ENCODE measurements at regions not wholly inside any gene's neighbourhood (a gene's known extent, or its start where the extent isn't known, plus 50 kb on each side); places are given as distances from the start of the nearest gene placed in this dataset.

DNA sequence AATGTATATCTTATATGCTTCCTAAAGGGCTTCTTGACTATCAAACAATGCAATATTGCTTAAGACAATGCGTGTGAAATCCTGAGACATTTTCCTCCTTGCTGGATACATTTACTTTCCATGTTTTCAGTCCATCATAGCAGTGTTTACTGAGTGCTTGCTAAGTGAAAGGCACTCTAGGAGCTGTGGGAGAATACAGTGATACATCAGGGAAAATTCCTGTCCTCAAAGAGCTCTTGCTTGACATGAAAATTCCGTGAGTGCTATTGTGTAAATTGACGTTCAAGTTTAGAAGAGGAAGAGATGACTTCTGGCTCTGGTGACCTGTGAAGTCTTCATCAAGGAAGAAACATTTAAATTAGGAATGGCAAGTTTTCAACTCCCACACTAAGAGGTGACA is 449.4 kb upstream of the SOX11 start:
- no peak overlapping the region for H3K4me3 ChIP-seq
- no peaks in the 10 kb centered on the region for H3K9me3 ChIP-seq
- H3K36me3 ChIP-seq = no peaks in the 10 kb centered on the region
- H3K4me1 ChIP-seq = no peaks in the 10 kb centered on the region
- no peaks in the 10 kb centered on the region for H3K27me3 ChIP-seq
- DNase-seq (no peak), ATAC-seq (no peak)
- TF ChIP-seq CTCF (IDR thresholded peaks at IDR 0.05) = no peak
- intact Hi-C loops (cut with DNase I) = no loop called here
- H3K27ac ChIP-seq = no peak overlapping the region

- no peak for ATAC-seq
Observed at GRCh38 chr2:5250482-5250881, 441.7 kb upstream of the SOX11 start.

GRCh38 chr2:5253263-5253662 is 438.9 kb upstream of the SOX11 start:
- no peak for DNase-seq
- Histone ChIP-seq H3K9me3 (no peaks in the 10 kb centered on the region), H3K27ac (no peak overlapping the region), H3K4me1 (no peaks in the 10 kb centered on the region), H3K4me3 (no peak overlapping the region), H3K36me3 (no peaks in the 10 kb centered on the region), H3K27me3 (no peaks in the 10 kb centered on the region)
- TF ChIP-seq CTCF (IDR thresholded peaks at IDR 0.05) = no peak
- intact Hi-C loops (cut with DNase I) = no loop called here
- ATAC-seq = no peak

More at GRCh38 chr2:5250482-5250881, 441.7 kb upstream of the SOX11 start:
- Histone ChIP-seq H3K27ac (no peak overlapping the region), H3K9me3 (no peaks in the 10 kb centered on the region), H3K27me3 (no peaks in the 10 kb centered on the region), H3K36me3 (no peaks in the 10 kb centered on the region), H3K4me1 (no peaks in the 10 kb centered on the region), H3K4me3 (no peak overlapping the region)
- TF ChIP-seq CTCF (IDR thresholded peaks at IDR 0.05) = no peak
- intact Hi-C loops (cut with DNase I) = no loop called here
- DNase-seq = no peak

GRCh38 chr2:5254791-5255332 is 437.3 kb upstream of the SOX11 start:
- no peak overlapping the region for H3K27ac ChIP-seq
- H3K4me3 ChIP-seq = no peak overlapping the region
- no peaks in the 10 kb centered on the region for H3K4me1 ChIP-seq
- H3K9me3 ChIP-seq = no peaks in the 10 kb centered on the region
- ATAC-seq = no peak
- no peaks in the 10 kb centered on the region for H3K27me3 ChIP-seq
- TF ChIP-seq CTCF (IDR thresholded peaks at IDR 0.05) = no peak
- intact Hi-C loops (cut with DNase I) = no loop called here
- no peak for DNase-seq
- H3K36me3 ChIP-seq = no peaks in the 10 kb centered on the region

GRCh38 chr2:5263291-5263690 is 428.9 kb upstream of the SOX11 start:
- no peaks in the 10 kb centered on the region for H3K4me1 ChIP-seq
- H3K9me3 ChIP-seq = peaks cover 4% of the 10 kb centered on the region
- ATAC-seq (no peak), DNase-seq (no peak)
- no peak overlapping the region for H3K4me3 ChIP-seq
- intact Hi-C loops (cut with DNase I) = no loop called here
- H3K27ac ChIP-seq = no peak overlapping the region
- H3K36me3 ChIP-seq = no peaks in the 10 kb centered on the region
- TF ChIP-seq CTCF (IDR thresholded peaks at IDR 0.05) = no peak
- H3K27me3 ChIP-seq = no peaks in the 10 kb centered on the region

DNA sequence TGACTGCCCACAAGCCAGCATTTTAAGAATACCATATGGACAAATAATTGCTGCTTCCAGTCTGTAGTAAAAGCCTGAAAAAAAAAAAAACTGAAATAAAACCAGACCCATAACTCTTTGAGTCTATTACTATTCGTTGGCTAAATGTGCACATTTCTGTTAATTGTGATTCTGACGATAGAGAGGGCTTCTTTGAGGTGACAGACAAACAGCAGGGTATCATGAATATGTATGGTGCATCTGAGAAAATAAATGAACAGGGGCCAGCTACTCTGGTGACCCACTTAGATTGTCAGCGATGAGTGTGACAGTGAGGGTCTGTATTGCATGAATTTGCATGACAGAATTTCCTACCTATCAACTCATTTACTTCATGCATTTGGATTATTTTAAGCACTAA is 427.8 kb upstream of the SOX11 start:
- DNase-seq = no peak
- Histone ChIP-seq H3K27ac (no peak overlapping the region), H3K36me3 (no peaks in the 10 kb centered on the region), H3K4me3 (no peak overlapping the region), H3K9me3 (peaks cover 4% of the 10 kb centered on the region), H3K4me1 (no peaks in the 10 kb centered on the region), H3K27me3 (no peaks in the 10 kb centered on the region)
- ATAC-seq = no peak
- intact Hi-C loops (cut with DNase I) = no loop called here
- TF ChIP-seq CTCF (IDR thresholded peaks at IDR 0.05) = no peak

All from upper lobe of right lung (tissue), 1 donor.